HepG2 (cell line): ENCODE measurements at regions not wholly inside any gene's neighbourhood (a gene's known extent, or its start where the extent isn't known, plus 50 kb on each side); places are given as distances from the start of the nearest gene placed in this dataset.

ENCODE experiments used
- CCDC6 ChIP-seq: sonication (generic); formaldehyde crosslinking; IDR thresholded peaks from 2 replicates; pipeline ENCODE4 v1.8.1; 2022; ENCODE audit warnings: mild to moderate bottlenecking, missing genetic modification reagents, moderate library complexity
- GABPA ChIP-seq, 2 experiments: IDR thresholded peaks; 2 replicates each; pipeline ENCODE4 v1.6.1; 2011 to 2016; ENCODE audit warnings: low read depth in 2 of 2, low read length in 1 of 2, missing biosample characterization in 1 of 2, missing genetic modification characterization in 1 of 2
- GATAD1 ChIP-seq: IDR thresholded peaks from 2 replicates; pipeline ENCODE4 v1.6.1; 2016; ENCODE audit warnings: missing genetic modification reagents, missing compliant biosample characterization
- NFYC ChIP-seq: IDR thresholded peaks from 2 replicates; pipeline ENCODE4 v1.6.1; 2016; ENCODE audit warnings: missing genetic modification reagents, missing compliant biosample characterization
- SP5 ChIP-seq: IDR thresholded peaks from 2 replicates; pipeline ENCODE4 v1.6.1; 2016; ENCODE audit warnings: low read depth, borderline replicate concordance
- ZBTB42 ChIP-seq: sonication (generic); formaldehyde crosslinking; IDR thresholded peaks from 2 replicates; pipeline ENCODE4 v1.5.0; 2020; ENCODE audit warnings: mild to moderate bottlenecking, missing genetic modification reagents
- ZNF263 ChIP-seq: sonication (generic); formaldehyde crosslinking; IDR thresholded peaks from 2 replicates; pipeline ENCODE4 v1.4.0; 2020; ENCODE audit warnings: missing genetic modification reagents
- ZNF607 ChIP-seq: sonication (generic); formaldehyde crosslinking; IDR thresholded peaks from 2 replicates; pipeline ENCODE4 v1.5.1; 2020; ENCODE audit warnings: missing genetic modification reagents, mild to moderate bottlenecking, borderline replicate concordance
- TF ChIP-seq, protein P1 (sequence below), 2 experiments: fragments of 450-650 bp in 1 of 2; sonication (generic) in 1 of 2; formaldehyde crosslinking in 1 of 2; IDR thresholded peaks; 2 replicates each; pipeline versions ENCODE4 v1.6.1 to v1.8.0; 2016 to 2022; ENCODE audit warnings: antibody characterized with exemption in 1 of 2, mild to moderate bottlenecking in 1 of 2, missing genetic modification reagents in 1 of 2
- TF ChIP-seq, protein P2 (sequence below): sonication (generic); formaldehyde crosslinking; IDR thresholded peaks from 2 replicates; pipeline ENCODE4 v1.4.0; 2020; ENCODE audit warnings: missing genetic modification reagents
- TF ChIP-seq, protein P3 (sequence below): IDR thresholded peaks from 2 replicates; pipeline ENCODE4 v1.4.0; 2020; ENCODE audit warnings: mild to moderate bottlenecking, missing genetic modification reagents

DNA sequence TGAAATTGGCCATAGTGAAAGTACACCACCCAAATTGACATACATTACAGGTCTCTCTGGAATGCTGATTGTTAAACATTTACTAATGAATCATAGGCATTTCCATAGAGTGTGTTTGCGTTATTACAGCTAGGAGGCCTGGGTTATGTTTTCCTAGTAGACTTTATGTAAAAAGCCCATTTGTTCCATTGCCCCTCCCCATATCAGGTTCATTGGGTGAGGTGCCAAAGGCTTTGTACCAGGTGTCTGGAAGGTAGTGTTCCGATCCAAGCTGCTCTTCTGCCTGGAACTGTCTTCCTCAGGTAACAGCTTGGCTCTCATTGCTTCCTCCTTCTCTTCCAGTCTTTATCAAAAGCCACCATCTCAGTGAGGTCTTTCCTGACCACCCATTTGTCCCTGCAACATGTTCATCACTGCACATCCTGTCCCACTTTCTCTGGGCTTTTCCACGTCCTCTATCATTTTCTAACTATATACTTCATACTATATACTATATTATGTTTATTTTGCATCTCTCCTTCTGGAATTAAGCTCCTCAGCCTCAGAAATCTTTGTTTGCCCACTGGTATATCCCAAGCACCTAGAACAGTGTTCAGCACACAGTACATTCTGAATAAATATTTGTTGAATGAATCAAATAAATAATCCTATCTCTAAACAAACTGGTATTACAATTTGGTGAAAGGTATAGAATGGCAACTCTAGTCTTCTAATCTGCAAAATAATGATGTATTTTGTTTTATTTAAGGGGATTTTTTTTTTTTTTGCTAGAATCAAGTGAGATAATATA, 252.3 kb downstream of the KTN1 start (continued):
- TF ChIP-seq, protein P1, sequence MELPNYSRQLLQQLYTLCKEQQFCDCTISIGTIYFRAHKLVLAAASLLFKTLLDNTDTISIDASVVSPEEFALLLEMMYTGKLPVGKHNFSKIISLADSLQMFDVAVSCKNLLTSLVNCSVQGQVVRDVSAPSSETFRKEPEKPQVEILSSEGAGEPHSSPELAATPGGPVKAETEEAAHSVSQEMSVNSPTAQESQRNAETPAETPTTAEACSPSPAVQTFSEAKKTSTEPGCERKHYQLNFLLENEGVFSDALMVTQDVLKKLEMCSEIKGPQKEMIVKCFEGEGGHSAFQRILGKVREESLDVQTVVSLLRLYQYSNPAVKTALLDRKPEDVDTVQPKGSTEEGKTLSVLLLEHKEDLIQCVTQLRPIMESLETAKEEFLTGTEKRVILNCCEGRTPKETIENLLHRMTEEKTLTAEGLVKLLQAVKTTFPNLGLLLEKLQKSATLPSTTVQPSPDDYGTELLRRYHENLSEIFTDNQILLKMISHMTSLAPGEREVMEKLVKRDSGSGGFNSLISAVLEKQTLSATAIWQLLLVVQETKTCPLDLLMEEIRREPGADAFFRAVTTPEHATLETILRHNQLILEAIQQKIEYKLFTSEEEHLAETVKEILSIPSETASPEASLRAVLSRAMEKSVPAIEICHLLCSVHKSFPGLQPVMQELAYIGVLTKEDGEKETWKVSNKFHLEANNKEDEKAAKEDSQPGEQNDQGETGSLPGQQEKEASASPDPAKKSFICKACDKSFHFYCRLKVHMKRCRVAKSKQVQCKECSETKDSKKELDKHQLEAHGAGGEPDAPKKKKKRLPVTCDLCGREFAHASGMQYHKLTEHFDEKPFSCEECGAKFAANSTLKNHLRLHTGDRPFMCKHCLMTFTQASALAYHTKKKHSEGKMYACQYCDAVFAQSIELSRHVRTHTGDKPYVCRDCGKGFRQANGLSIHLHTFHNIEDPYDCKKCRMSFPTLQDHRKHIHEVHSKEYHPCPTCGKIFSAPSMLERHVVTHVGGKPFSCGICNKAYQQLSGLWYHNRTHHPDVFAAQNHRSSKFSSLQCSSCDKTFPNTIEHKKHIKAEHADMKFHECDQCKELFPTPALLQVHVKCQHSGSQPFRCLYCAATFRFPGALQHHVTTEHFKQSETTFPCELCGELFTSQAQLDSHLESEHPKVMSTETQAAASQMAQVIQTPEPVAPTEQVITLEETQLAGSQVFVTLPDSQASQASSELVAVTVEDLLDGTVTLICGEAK (IDR thresholded peaks at IDR 0.05), result no peak
- TF ChIP-seq, protein P1 (CRISPR knock-in tag; IDR thresholded peaks at IDR 0.05), result no peak
- no peak for TF ChIP-seq ZNF607
- TF ChIP-seq, protein P2, sequence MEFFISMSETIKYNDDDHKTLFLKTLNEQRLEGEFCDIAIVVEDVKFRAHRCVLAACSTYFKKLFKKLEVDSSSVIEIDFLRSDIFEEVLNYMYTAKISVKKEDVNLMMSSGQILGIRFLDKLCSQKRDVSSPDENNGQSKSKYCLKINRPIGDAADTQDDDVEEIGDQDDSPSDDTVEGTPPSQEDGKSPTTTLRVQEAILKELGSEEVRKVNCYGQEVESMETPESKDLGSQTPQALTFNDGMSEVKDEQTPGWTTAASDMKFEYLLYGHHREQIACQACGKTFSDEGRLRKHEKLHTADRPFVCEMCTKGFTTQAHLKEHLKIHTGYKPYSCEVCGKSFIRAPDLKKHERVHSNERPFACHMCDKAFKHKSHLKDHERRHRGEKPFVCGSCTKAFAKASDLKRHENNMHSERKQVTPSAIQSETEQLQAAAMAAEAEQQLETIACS, result no peak
- TF ChIP-seq ZBTB42 (CRISPR knock-in tag), result no peak
- peak; percentile 48 for TF ChIP-seq SP5
- TF ChIP-seq GABPA (IDR thresholded peaks at IDR 0.05; ENCODE audit: low read depth, low read length), result no peak
- TF ChIP-seq GABPA (CRISPR knock-in tag; IDR thresholded peaks at IDR 0.05; ENCODE audit: low read depth), result 0 out of 2 replicates have a peak, but pooled peaks have one; percentile 13
- no peak for TF ChIP-seq GATAD1 (CRISPR knock-in tag)
- TF ChIP-seq ZNF263, result no peak
- no peak for TF ChIP-seq CCDC6 (CRISPR knock-in tag)
- TF ChIP-seq, protein P3, sequence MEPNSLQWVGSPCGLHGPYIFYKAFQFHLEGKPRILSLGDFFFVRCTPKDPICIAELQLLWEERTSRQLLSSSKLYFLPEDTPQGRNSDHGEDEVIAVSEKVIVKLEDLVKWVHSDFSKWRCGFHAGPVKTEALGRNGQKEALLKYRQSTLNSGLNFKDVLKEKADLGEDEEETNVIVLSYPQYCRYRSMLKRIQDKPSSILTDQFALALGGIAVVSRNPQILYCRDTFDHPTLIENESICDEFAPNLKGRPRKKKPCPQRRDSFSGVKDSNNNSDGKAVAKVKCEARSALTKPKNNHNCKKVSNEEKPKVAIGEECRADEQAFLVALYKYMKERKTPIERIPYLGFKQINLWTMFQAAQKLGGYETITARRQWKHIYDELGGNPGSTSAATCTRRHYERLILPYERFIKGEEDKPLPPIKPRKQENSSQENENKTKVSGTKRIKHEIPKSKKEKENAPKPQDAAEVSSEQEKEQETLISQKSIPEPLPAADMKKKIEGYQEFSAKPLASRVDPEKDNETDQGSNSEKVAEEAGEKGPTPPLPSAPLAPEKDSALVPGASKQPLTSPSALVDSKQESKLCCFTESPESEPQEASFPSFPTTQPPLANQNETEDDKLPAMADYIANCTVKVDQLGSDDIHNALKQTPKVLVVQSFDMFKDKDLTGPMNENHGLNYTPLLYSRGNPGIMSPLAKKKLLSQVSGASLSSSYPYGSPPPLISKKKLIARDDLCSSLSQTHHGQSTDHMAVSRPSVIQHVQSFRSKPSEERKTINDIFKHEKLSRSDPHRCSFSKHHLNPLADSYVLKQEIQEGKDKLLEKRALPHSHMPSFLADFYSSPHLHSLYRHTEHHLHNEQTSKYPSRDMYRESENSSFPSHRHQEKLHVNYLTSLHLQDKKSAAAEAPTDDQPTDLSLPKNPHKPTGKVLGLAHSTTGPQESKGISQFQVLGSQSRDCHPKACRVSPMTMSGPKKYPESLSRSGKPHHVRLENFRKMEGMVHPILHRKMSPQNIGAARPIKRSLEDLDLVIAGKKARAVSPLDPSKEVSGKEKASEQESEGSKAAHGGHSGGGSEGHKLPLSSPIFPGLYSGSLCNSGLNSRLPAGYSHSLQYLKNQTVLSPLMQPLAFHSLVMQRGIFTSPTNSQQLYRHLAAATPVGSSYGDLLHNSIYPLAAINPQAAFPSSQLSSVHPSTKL (CRISPR knock-in tag), result 0 out of 2 replicates have a peak, but pooled peaks have one; percentile 37
- TF ChIP-seq NFYC (CRISPR knock-in tag), result no peak
